Panc1 (cell line): ENCODE measurements at regions not wholly inside any gene's neighbourhood (a gene's known extent, or its start where the extent isn't known, plus 50 kb on each side); places are given as distances from the start of the nearest gene placed in this dataset.

ENCODE experiments used
- ATAC-seq: fragments of 200-7000 bp; cut with Tn5 transposase; 2 replicates; pipeline ENCODE4 v1.9.1; 2020; ENCODE audit warnings: mild to moderate bottlenecking, moderate library complexity
- BruUV-seq: library from RNA; stranded (reverse); fragments of 400-500 nt; replicated peaks from 2 replicates; lab custom pipeline; 2021; lab: Mats Ljungman, UMichigan
- CTCF ChIA-PET: fragments of 300-600 bp; sonication (Branson Sonifier 250); formaldehyde crosslinking; loops from one replicate; lab custom pipeline; 2022; ENCODE audit warnings: antibody characterized with exemption; lab: Charles Lee
- POLR2A ChIA-PET: fragments of 300-600 bp; sonication (Branson Sonifier 250); formaldehyde crosslinking; loops from one replicate; lab custom pipeline; 2022; ENCODE audit warnings: antibody characterized with exemption; lab: Charles Lee
- DNase-seq: peaks from one replicate; pipeline ENCODE4 v3.0.0-alpha.2; 2010; ENCODE audit warnings: low read depth, low spot score
- H3K27ac ChIP-seq: 2 replicates; pipeline ENCODE4 v1.5.1; 2011; ENCODE audit warnings: mild to moderate bottlenecking, low read length, inconsistent platforms
- H3K27me3 ChIP-seq: fragments of 200-500 bp; sonication (Bioruptor generic); 2 replicates; pipeline ENCODE4 v1.6.0; 2014; ENCODE audit warnings: low read length, inconsistent platforms; ENCODE audit not compliant: control insufficient read depth, insufficient read depth
- H3K36me3 ChIP-seq: fragments of 200-500 bp; sonication (Bioruptor generic); 2 replicates; pipeline ENCODE4 v1.5.1; 2014; ENCODE audit warnings: inconsistent platforms, mild to moderate bottlenecking, low read length, moderate library complexity; ENCODE audit not compliant: control insufficient read depth, insufficient read depth
- H3K4me1 ChIP-seq: 2 replicates; pipeline ENCODE4 v1.5.1; 2011; ENCODE audit warnings: inconsistent platforms, mild to moderate bottlenecking, low read length, moderate library complexity; ENCODE audit not compliant: control insufficient read depth, insufficient read depth
- H3K4me3 ChIP-seq, 2 experiments: 2 replicates each; pipeline ENCODE4 v1.5.1; 2011 to 2012; ENCODE audit warnings: low read depth in 2 of 2, low read length in 2 of 2, mild to moderate bottlenecking in 2 of 2, inconsistent platforms in 1 of 2, moderate library complexity in 1 of 2
- H3K9me3 ChIP-seq: fragments of 200-500 bp; sonication (Bioruptor generic); 2 replicates; pipeline ENCODE4 v1.5.1; 2014; ENCODE audit warnings: low read depth, mild to moderate bottlenecking, inconsistent platforms, low read length, moderate library complexity; ENCODE audit not compliant: control insufficient read depth, insufficient read depth
- POLR2AphosphoS5 ChIP-seq: IDR thresholded peaks from 2 replicates; pipeline ENCODE4 v1.6.1; 2012; ENCODE audit warnings: mild to moderate bottlenecking, low read depth, low read length, moderate library complexity
- SIN3A ChIP-seq: IDR thresholded peaks from 2 replicates; pipeline ENCODE4 v1.6.1; 2012; ENCODE audit warnings: low read depth, mild to moderate bottlenecking, low read length, moderate library complexity, borderline replicate concordance; ENCODE audit not compliant: insufficient read depth
- TCF7L2 ChIP-seq: IDR thresholded peaks from 2 replicates; pipeline ENCODE4 v1.6.1; 2011; ENCODE audit warnings: mild to moderate bottlenecking, low read depth, low read length, inconsistent platforms
- in situ Hi-C: cut with HindIII; loops from 2 replicates; pipeline ENCODE4 v1.10.0; 2016; ENCODE audit warnings: low sequenced_read_pairs, low pct_unique_long_range_greater_than_20kb
- intact Hi-C: fragments of 100-400 bp; cut with micrococcal nuclease; formaldehyde crosslinking; loops from one replicate; pipeline ENCODE4 v1.10.0; 2022; ENCODE audit not compliant: unreplicated experiment
- TF ChIP-seq, protein P1 (sequence below): fragments of 450-650 bp; IDR thresholded peaks from 2 replicates; pipeline ENCODE4 v1.5.1; 2017; ENCODE audit warnings: mild to moderate bottlenecking
- TF ChIP-seq, protein P2 (sequence below), 2 experiments: IDR thresholded peaks; 2 replicates each; pipeline ENCODE4 v1.6.1; 2011 to 2012; ENCODE audit warnings: low read depth in 2 of 2, control low read depth in 1 of 2, low read length in 1 of 2, mild to moderate bottlenecking in 1 of 2, moderate library complexity in 1 of 2; ENCODE audit not compliant: insufficient read depth in 1 of 2

- DNase-seq: no peak
- Histone ChIP-seq H3K4me3 (no peak overlapping the region), H3K27me3 (no peaks in the 10 kb centered on the region), H3K36me3 (no peaks in the 10 kb centered on the region), H3K9me3 (no peaks in the 10 kb centered on the region), H3K4me1 (no peaks in the 10 kb centered on the region), H3K27ac (no peak overlapping the region)
- TF ChIP-seq, protein P1, sequence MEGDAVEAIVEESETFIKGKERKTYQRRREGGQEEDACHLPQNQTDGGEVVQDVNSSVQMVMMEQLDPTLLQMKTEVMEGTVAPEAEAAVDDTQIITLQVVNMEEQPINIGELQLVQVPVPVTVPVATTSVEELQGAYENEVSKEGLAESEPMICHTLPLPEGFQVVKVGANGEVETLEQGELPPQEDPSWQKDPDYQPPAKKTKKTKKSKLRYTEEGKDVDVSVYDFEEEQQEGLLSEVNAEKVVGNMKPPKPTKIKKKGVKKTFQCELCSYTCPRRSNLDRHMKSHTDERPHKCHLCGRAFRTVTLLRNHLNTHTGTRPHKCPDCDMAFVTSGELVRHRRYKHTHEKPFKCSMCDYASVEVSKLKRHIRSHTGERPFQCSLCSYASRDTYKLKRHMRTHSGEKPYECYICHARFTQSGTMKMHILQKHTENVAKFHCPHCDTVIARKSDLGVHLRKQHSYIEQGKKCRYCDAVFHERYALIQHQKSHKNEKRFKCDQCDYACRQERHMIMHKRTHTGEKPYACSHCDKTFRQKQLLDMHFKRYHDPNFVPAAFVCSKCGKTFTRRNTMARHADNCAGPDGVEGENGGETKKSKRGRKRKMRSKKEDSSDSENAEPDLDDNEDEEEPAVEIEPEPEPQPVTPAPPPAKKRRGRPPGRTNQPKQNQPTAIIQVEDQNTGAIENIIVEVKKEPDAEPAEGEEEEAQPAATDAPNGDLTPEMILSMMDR: no peak
- no TSS peak for BruUV-seq
- ATAC-seq: no peak
- in situ Hi-C loops (no loop called here), intact Hi-C loops (no loop called here)
- ChIA-PET CTCF (no interaction called here), POLR2A (no interaction called here)
Measured at GRCh38 chr3:116524453-116525210, 79.3 kb upstream of the LSAMP start.

DNA sequence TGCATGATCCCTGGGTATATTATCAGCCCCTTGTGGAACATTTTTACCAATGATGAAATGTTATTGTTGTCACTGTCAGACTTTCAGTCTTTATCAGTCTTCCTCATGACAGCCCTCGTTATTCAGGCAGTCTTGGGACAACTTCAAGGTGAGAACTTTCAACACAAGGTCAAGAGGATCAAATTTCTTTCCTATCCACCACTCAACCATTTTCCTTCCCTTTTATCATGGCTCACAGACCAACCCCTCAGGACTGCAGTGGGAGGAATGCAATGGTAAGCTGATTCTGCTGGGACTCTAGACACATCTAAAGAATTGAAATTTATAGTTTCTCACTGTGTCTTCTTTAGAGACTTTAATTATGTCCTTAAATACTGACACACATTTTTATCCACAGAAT, 107.0 kb upstream of the LSAMP start:
- intact Hi-C loops (no loop called here), in situ Hi-C loops (no loop called here)
- no peak for ATAC-seq

More for the DNA sequence above, 107.0 kb upstream of the LSAMP start:
- no peaks in the 10 kb centered on the region for H3K36me3 ChIP-seq
- ChIA-PET CTCF (no interaction called here), POLR2A (no interaction called here)
- BruUV-seq: no TSS peak
- no peaks in the 10 kb centered on the region for H3K27me3 ChIP-seq
- no peak overlapping the region for H3K27ac ChIP-seq
- H3K4me1 ChIP-seq: no peaks in the 10 kb centered on the region
- H3K4me3 ChIP-seq: no peak overlapping the region
- TF ChIP-seq, protein P2, sequence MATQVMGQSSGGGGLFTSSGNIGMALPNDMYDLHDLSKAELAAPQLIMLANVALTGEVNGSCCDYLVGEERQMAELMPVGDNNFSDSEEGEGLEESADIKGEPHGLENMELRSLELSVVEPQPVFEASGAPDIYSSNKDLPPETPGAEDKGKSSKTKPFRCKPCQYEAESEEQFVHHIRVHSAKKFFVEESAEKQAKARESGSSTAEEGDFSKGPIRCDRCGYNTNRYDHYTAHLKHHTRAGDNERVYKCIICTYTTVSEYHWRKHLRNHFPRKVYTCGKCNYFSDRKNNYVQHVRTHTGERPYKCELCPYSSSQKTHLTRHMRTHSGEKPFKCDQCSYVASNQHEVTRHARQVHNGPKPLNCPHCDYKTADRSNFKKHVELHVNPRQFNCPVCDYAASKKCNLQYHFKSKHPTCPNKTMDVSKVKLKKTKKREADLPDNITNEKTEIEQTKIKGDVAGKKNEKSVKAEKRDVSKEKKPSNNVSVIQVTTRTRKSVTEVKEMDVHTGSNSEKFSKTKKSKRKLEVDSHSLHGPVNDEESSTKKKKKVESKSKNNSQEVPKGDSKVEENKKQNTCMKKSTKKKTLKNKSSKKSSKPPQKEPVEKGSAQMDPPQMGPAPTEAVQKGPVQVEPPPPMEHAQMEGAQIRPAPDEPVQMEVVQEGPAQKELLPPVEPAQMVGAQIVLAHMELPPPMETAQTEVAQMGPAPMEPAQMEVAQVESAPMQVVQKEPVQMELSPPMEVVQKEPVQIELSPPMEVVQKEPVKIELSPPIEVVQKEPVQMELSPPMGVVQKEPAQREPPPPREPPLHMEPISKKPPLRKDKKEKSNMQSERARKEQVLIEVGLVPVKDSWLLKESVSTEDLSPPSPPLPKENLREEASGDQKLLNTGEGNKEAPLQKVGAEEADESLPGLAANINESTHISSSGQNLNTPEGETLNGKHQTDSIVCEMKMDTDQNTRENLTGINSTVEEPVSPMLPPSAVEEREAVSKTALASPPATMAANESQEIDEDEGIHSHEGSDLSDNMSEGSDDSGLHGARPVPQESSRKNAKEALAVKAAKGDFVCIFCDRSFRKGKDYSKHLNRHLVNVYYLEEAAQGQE (IDR thresholded peaks at IDR 0.05; ENCODE audit: insufficient read depth in 1 of 2, low read depth in 2 of 2, low read length in 1 of 2): no peak
- TF ChIP-seq POLR2AphosphoS5: no peak
- TF ChIP-seq, protein P1: no peak
- TF ChIP-seq TCF7L2: no peak
- no peak for TF ChIP-seq SIN3A
- DNase-seq: no peak
- H3K9me3 ChIP-seq: no peaks in the 10 kb centered on the region
